Small intestine (tissue), 7 donors: ENCODE measurements at regions not wholly inside any gene's neighbourhood (a gene's known extent, or its start where the extent isn't known, plus 50 kb on each side); places are given as distances from the start of the nearest gene placed in this dataset.

Experiments used
- DNase-seq, 2 donors: peaks; one replicate each; pipeline versions ENCODE4 v3.0.0 to v3.0.0-alpha.2; 2013
- FAIRE-seq: peaks from 2 replicates; lab custom pipeline; 2012; peaks lifted over from hg19 to GRCh38; lab: Jason Lieb, UNC
- H3K27ac ChIP-seq, 3 donors: one replicate each; pipeline ENCODE4 v1.5.1; 2013; ENCODE audit warnings: low read length in 2 of 3, mild to moderate bottlenecking in 2 of 3, control low read depth in 1 of 3, inconsistent platforms in 1 of 3, low read depth in 1 of 3, moderate library complexity in 1 of 3
- H3K27me3 ChIP-seq, 3 donors: one replicate each; pipeline ENCODE4 v1.6.1; 2013; ENCODE audit warnings: low read length in 3 of 3, inconsistent platforms in 1 of 3; ENCODE audit not compliant: control insufficient read depth in 3 of 3, insufficient read depth in 3 of 3
- H3K36me3 ChIP-seq, 3 donors: one replicate each; pipeline ENCODE4 v1.6.1; 2013; ENCODE audit warnings: low read length in 3 of 3, inconsistent platforms in 1 of 3, low read depth in 1 of 3, mild to moderate bottlenecking in 1 of 3, moderate library complexity in 1 of 3; ENCODE audit not compliant: control insufficient read depth in 3 of 3, insufficient read depth in 2 of 3
- H3K4me1 ChIP-seq, 3 donors: one replicate each; pipeline ENCODE4 v1.6.1; 2013; ENCODE audit warnings: low read length in 2 of 3, inconsistent platforms in 1 of 3, low read depth in 1 of 3, mild to moderate bottlenecking in 1 of 3, moderate library complexity in 1 of 3; ENCODE audit not compliant: control insufficient read depth in 3 of 3, insufficient read depth in 2 of 3
- H3K4me3 ChIP-seq, 3 donors: one replicate each; pipeline ENCODE4 v1.5.1; 2013; ENCODE audit warnings: low read length in 3 of 3, control low read depth in 1 of 3, inconsistent platforms in 1 of 3, low read depth in 1 of 3, mild to moderate bottlenecking in 1 of 3, moderate library complexity in 1 of 3
- H3K9me3 ChIP-seq, 2 donors: one replicate each; pipeline ENCODE4 v1.6.1; 2013; ENCODE audit warnings: low read depth in 1 of 2, low read length in 1 of 2; ENCODE audit not compliant: control insufficient read depth in 2 of 2, insufficient read depth in 1 of 2
- WGBS, 3 donors: extraction: QIAGEN DNeasy Blood & Tissue Kit; methylation state at CpG; one replicate each; pipeline ENCODE4 v1.1.7; 2013; 5-methylcytosine and 5-hydroxymethylcytosine counted together
- donor health status: healthy with polysubstance abuse.
- donor health status: control.
- donor health status: control.
- donor health status: Bipolar disorder and iron deficiency.
- donor health status: healthy.

DNA sequence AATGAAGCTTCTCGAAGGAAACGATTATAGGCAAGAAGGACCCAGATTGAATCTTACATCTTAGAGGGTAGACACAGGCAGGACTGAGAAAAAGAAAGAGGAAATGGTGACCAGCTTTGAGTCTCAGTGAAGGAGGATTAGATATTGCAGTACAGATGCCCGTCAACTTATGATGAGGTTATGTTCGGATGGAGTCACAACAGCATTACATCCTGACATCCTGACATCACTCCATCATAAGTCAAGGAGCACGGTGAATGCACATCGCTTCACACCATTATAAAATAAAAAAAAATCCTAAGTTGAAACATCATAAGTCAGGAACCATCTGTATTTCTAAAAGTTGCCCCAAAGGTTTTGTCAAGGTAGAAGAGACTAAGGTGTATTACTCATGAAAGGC is 312.3 kb upstream of the PLXNA2 start:
- Histone ChIP-seq H3K27me3 (peaks cover 0 to 2% (median 0%) of the 10 kb centered on the region in 3 donors), H3K4me3 (no peak overlapping the region), H3K27ac (no peak overlapping the region), H3K4me1 (no peaks in the 10 kb centered on the region), H3K36me3 (no peaks in the 10 kb centered on the region), H3K9me3 (no peaks in the 10 kb centered on the region)
- WGBS, 3 donors = 90 to 94% (median 93%) methylated on average over 6 of the region's 6 CpGs
- FAIRE-seq = no peak
- no peak for DNase-seq

DNA sequence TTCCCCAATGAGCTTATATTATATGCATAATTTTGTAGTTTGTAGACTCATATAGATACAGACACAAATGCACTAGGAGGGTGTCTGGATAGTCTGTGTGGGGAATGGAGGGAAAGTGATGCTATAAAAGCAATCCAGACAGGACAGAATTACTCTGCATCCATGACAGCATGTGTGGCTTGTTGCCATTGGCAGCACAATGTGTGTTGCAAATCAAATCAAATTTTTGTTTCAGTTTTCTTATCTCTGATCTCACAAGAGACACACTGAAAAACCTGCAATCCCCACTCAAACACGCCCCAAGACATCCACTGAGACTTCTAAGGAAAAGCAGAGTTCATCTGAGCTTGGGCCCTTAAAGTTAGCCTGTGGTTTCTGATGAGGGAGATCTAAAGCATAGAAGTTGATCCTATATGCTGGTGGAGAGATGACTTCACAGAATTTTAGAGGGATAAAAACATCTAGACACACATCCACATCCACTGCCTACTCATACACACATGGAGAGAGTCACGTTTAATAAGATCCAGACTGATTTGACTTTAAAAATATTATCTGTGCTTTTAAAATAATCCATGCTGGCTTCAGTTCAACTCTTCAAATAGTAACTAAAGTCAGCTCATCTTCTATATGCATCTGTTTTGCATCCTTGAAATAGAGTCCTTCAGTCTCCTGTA is 313.0 kb upstream of the PLXNA2 start:
- Histone ChIP-seq H3K9me3 (no peaks in the 10 kb centered on the region), H3K4me3 (no peak overlapping the region), H3K27ac (no peak overlapping the region), H3K36me3 (no peaks in the 10 kb centered on the region), H3K27me3 (peaks cover 0 to 2% (median 0%) of the 10 kb centered on the region in 3 donors), H3K4me1 (no peaks in the 10 kb centered on the region)
- DNase-seq = no peak
- 67 to 72% (median 70%) methylated on average over 2 of the region's 2 CpGs for WGBS, 3 donors
- no peak for FAIRE-seq

DNA sequence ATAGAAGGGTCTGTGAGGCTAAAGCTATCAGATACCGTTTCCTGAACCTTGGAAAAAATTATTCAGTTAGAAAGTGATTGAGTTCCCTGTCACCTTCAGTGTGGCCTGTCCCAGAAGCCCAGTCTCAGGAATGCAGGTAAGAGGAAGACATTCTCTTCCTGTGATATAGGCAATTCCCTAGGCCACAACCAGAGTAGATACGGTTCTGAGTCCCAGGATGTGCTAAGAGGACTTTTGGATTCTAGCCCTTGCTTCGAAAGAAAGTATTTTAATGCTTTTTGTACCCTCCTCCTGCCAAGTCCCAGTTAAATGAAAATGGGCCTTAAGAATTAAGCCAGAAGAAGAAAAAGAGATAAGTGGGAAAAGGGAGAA is 313.5 kb upstream of the PLXNA2 start:
- Histone ChIP-seq H3K4me3 (no peak overlapping the region), H3K4me1 (no peaks in the 10 kb centered on the region), H3K9me3 (no peaks in the 10 kb centered on the region), H3K27me3 (peaks cover 0 to 2% (median 0%) of the 10 kb centered on the region in 3 donors), H3K27ac (no peak overlapping the region), H3K36me3 (no peaks in the 10 kb centered on the region)
- FAIRE-seq (no peak), DNase-seq (no peak)
- 69 to 81% (median 71%) methylated on average over 3 of the region's 3 CpGs for WGBS, 3 donors

DNA sequence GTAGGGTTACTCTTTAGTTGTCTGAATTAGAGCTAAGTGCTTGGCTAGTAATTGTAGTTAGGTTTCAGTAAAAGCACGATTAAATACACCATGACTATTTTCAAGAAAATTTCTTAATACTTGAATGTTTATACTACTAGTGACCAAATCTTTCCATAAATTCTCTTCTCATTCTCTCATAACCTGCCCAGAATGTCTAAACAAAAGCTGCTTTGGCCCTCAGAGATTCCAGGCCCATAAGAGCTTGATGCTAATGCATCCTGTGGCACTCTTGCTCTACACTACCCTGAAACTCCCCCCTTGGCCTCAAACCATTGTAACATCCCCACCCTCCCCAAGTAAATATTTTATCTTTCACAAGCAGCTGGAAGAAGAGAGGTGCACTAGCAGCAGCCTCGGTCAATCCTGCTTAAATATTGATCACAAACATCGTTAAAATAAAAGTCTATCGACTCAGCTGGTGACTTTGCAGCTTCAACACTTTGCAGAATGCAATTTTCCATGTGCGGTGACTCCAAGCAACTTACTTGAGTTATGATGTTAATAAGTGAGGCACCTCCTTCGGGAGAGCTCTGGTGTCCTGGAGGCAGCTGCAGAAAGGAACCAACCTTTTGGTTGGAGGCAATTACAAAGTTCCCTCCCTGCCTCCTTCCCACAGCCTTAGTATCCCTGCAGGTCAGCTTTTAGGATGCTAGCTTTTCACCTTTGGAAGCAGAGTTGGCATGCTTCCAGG is 315.6 kb upstream of the PLXNA2 start:
- Histone ChIP-seq H3K27me3 (peaks cover 0 to 6% (median 0%) of the 10 kb centered on the region in 3 donors), H3K27ac (no peak overlapping the region), H3K36me3 (no peaks in the 10 kb centered on the region), H3K4me3 (no peak overlapping the region), H3K9me3 (no peaks in the 10 kb centered on the region), H3K4me1 (no peaks in the 10 kb centered on the region)
- 40 to 65% (median 43%) methylated on average over 6 of the region's 6 CpGs for WGBS, 3 donors
- no peak for DNase-seq
- FAIRE-seq = no peak

DNA sequence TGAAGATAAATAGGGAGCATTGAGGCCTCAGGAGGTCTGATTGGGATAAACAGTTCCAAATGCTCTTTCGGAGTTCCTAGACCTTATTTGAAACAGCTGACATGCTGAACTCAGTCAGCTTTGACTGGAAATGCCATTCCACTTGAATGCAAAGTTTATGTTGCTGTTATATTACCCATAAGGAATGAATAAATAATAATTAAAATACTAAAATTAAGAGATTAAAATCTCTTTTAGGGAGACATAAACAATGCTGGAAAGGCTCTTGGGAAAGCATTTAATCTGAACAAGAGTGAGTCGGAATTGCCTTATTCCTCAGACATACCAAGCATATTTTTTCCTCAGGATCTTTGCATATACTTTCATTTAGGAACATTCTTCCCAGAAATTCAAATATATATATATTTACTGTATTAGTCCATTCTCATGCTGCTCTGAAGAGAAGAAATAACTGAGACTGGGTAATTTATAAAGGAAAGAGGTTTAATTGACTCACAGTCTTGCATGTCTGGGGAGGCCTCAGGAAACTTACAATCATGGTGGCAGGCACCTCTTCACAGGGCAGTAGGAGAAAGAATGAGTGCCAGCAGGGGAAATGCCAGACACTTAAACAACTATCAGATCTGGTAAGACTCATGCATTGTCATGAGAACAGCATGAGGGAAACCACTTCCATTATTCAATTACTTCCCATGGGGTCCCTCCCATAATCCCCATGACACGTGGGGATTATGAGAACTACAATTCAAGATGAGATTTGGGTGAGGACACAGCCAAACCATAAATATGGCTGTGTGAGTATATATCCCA is 318.2 kb upstream of the PLXNA2 start:
- H3K27ac ChIP-seq = no peak overlapping the region
- DNase-seq (no peak), FAIRE-seq (no peak)
- no peaks in the 10 kb centered on the region for H3K36me3 ChIP-seq
- peaks cover 0 to 6% (median 0%) of the 10 kb centered on the region in 3 donors for H3K27me3 ChIP-seq
- no peak overlapping the region for H3K4me3 ChIP-seq
- H3K9me3 ChIP-seq = no peaks in the 10 kb centered on the region
- H3K4me1 ChIP-seq = no peaks in the 10 kb centered on the region
- WGBS, 3 donors = 55 to 72% (median 69%) methylated on average over 3 of the region's 3 CpGs

DNA sequence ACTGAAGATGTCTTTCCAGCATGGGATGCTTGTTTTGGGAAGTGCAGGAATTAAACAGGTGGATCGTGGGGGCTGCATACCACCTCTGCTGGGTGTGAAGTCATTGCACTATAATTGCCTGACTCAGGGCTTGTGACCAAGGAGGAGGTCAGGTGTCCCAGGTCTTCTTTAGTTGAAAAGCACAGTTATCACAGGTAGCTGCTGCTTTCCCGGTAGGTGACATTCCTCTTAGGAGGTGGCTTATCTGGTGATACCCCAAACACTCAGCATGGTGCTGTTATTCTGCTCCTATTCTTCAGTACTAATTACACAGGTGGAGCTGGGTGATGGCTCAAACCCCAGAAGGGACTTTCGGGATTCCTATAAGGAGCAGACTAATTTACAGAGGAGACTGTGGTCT is 320.3 kb upstream of the PLXNA2 start:
- FAIRE-seq = no peak
- 44 to 76% (median 55%) methylated on average over 3 of the region's 3 CpGs for WGBS, 3 donors

DNA sequence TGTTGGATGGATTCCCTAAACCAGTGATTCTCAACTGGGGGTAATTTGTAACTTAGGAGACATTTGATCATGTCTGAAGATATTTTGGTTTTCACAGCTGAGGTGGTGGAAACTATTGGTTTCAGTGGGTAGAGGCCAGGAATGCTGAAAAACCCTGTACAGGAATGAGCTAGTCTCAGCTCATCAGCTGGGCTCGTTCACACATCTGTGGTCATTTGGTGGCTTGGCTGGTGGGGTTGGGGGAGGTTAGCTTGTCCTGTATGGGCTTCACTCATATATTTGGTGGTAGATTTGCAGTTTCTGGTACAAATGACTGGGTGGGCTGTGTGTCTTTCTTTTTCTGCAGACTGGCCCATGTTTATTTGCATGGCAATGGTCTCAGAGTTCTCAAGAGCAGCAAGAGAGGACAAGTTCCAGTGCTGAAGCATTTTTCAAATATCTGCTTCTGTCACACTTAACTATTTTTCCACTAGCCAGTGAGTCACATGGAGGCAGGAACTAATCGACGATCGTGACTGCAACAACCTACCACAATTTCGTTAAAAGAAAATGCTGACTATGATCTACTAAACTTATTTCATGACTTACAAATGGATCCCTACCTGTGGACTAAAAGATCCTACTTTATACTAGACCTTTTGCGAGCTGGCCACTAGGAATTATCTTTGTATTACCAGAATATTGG is 321.7 kb upstream of the PLXNA2 start:
- FAIRE-seq (no peak), DNase-seq (no peak)
- no peak overlapping the region for H3K27ac ChIP-seq
- no peaks in the 10 kb centered on the region for H3K36me3 ChIP-seq
- H3K4me1 ChIP-seq = no peaks in the 10 kb centered on the region
- peaks cover 0 to 4% (median 0%) of the 10 kb centered on the region in 3 donors for H3K27me3 ChIP-seq
- H3K4me3 ChIP-seq = no peak overlapping the region
- 86% methylated on average over 6 of the region's 6 CpGs for WGBS, 3 donors
- no peaks in the 10 kb centered on the region for H3K9me3 ChIP-seq

More for the DNA sequence above, 320.3 kb upstream of the PLXNA2 start:
- Histone ChIP-seq H3K27me3 (peaks cover 0 to 6% (median 0%) of the 10 kb centered on the region in 3 donors), H3K9me3 (no peaks in the 10 kb centered on the region), H3K4me3 (no peak overlapping the region), H3K27ac (no peak overlapping the region), H3K4me1 (no peaks in the 10 kb centered on the region), H3K36me3 (no peaks in the 10 kb centered on the region)
- DNase-seq = no peak

DNA sequence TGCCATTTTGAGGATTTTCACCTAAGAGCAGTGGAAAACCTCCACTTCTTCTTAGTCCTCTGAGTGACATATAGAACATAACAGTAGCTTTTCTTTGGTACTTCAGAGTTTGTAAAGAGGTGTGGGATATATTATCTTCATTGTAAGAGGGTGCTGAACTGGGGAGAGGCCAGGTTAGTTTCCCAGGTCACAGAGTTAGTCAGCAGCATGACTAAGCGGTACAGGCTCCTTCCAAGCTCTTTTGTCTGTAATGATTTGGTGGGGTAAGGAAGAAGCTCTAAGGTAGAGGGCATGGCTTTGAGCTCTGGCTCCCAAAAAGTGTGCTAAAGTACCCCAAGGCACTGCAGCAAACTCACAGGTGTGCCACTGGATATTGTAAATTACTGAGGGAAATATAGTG is 325.0 kb upstream of the PLXNA2 start:
- no peak for DNase-seq
- no peaks in the 10 kb centered on the region for H3K9me3 ChIP-seq
- no peaks in the 10 kb centered on the region for H3K4me1 ChIP-seq
- H3K4me3 ChIP-seq = no peak overlapping the region
- WGBS, 3 donors = 81 to 91% (median 90%) methylated on average over 1 of the region's 1 CpG
- no peak for FAIRE-seq
- peaks cover 0 to 2% (median 0%) of the 10 kb centered on the region in 3 donors for H3K27me3 ChIP-seq
- no peak overlapping the region for H3K27ac ChIP-seq
- H3K36me3 ChIP-seq = no peaks in the 10 kb centered on the region
